Sigmoid colon (tissue), 4 donors: ENCODE measurements at regions not wholly inside any gene's neighbourhood (a gene's known extent, or its start where the extent isn't known, plus 50 kb on each side); places are given as distances from the start of the nearest gene placed in this dataset.

ENCODE experiments used
- EP300 ChIP-seq, 4 donors: sonication (generic); formaldehyde crosslinking; IDR thresholded peaks; one replicate each; pipeline ENCODE4 v1.6.1; 2017; ENCODE audit warnings: antibody characterized with exemption in 4 of 4
- POLR2A ChIP-seq, 2 donors: fragments of 450-650 bp; IDR thresholded peaks; one replicate each; pipeline ENCODE4 v1.6.1; 2016; ENCODE audit warnings: antibody characterized with exemption in 2 of 2, mild to moderate bottlenecking in 2 of 2, moderate library complexity in 2 of 2
- POLR2AphosphoS5 ChIP-seq, 4 donors: sonication (generic); formaldehyde crosslinking; IDR thresholded peaks; one replicate each; pipeline ENCODE4 v1.6.1; 2017; ENCODE audit warnings: antibody characterized with exemption in 4 of 4
- TF ChIP-seq, protein P1 (sequence below), 4 experiments: fragments of 450-650 bp in 3 of 4; fragments of 200-600 bp in 1 of 4; IDR thresholded peaks; one replicate each; pipeline ENCODE4 v1.5.1; 2016 to 2019; ENCODE audit warnings: antibody characterized with exemption in 4 of 4, mild to moderate bottlenecking in 3 of 4, moderate library complexity in 2 of 4

- TF ChIP-seq POLR2A (IDR thresholded peaks at IDR 0.05) (no peak), EP300 (IDR thresholded peaks at IDR 0.05) (no peak), POLR2AphosphoS5 (IDR thresholded peaks at IDR 0.05) (no peak)
- TF ChIP-seq, protein P1, sequence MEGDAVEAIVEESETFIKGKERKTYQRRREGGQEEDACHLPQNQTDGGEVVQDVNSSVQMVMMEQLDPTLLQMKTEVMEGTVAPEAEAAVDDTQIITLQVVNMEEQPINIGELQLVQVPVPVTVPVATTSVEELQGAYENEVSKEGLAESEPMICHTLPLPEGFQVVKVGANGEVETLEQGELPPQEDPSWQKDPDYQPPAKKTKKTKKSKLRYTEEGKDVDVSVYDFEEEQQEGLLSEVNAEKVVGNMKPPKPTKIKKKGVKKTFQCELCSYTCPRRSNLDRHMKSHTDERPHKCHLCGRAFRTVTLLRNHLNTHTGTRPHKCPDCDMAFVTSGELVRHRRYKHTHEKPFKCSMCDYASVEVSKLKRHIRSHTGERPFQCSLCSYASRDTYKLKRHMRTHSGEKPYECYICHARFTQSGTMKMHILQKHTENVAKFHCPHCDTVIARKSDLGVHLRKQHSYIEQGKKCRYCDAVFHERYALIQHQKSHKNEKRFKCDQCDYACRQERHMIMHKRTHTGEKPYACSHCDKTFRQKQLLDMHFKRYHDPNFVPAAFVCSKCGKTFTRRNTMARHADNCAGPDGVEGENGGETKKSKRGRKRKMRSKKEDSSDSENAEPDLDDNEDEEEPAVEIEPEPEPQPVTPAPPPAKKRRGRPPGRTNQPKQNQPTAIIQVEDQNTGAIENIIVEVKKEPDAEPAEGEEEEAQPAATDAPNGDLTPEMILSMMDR (IDR thresholded peaks at IDR 0.05), result no peak
Measured at GRCh38 chr4:20352163-20352431, 100.4 kb downstream of the SLIT2 start.
